Stomach (tissue), 4 donors: ENCODE measurements at regions not wholly inside any gene's neighbourhood (a gene's known extent, or its start where the extent isn't known, plus 50 kb on each side); places are given as distances from the start of the nearest gene placed in this dataset.

Source experiments
- CTCF ChIP-seq, 7 experiments: fragments of 450-650 bp in 4 of 7; fragments of 200-600 bp in 3 of 7; sonication (generic) in 3 of 7; IDR thresholded peaks; one replicate each; pipeline ENCODE4 v1.5.1; 2016 to 2019; ENCODE audit warnings: antibody characterized with exemption in 7 of 7, control low read depth in 2 of 7, mild to moderate bottlenecking in 1 of 7
- POLR2A ChIP-seq, 4 donors: fragments of 450-650 bp; IDR thresholded peaks; one replicate each; pipeline ENCODE4 v1.6.1; 2016; ENCODE audit warnings: antibody characterized with exemption in 4 of 4, control low read depth in 2 of 4, mild to moderate bottlenecking in 1 of 4, moderate library complexity in 1 of 4

- no peak for TF ChIP-seq CTCF (IDR thresholded peaks at IDR 0.05)
- TF ChIP-seq POLR2A (IDR thresholded peaks at IDR 0.05), result no peak
Measured at GRCh38 chr10:6929148-6929830, 349.2 kb upstream of the PRKCQ start.
